ENCODE measurements at regions not wholly inside any gene's neighbourhood (a gene's known extent, or its start where the extent isn't known, plus 50 kb on each side); places are given as distances from the start of the nearest gene placed in this dataset.

- no peak for TF ChIP-seq TEAD4 (IDR thresholded peaks at IDR 0.05)
- TF ChIP-seq USF1 (IDR thresholded peaks at IDR 0.05): no peak
- TF ChIP-seq NFIC (IDR thresholded peaks at IDR 0.05): no peak
- peak; percentile 6; the same call in 1 of the 2 replicates for TF ChIP-seq RAD21 (IDR thresholded peaks at IDR 0.05; ENCODE audit: low read depth)
These were observed 1365.4 kb downstream of the ARAP2 start for GRCh38 chr4:34878961-34879360.

- TF ChIP-seq RAD21 (IDR thresholded peaks at IDR 0.05; ENCODE audit: low read depth) (no peak), EP300 (IDR thresholded peaks at IDR 0.05; ENCODE audit: borderline replicate concordance) (no peak), TEAD4 (IDR thresholded peaks at IDR 0.05) (no peak), CREB1 (IDR thresholded peaks at IDR 0.05; ENCODE audit: low read depth) (no peak), ZBTB7A (IDR thresholded peaks at IDR 0.05; ENCODE audit: low read depth) (no peak), MAX (IDR thresholded peaks at IDR 0.05) (no peak), TCF12 (IDR thresholded peaks at IDR 0.05; ENCODE audit: low read depth) (no peak), EGR1 (IDR thresholded peaks at IDR 0.05) (no peak), YY1 (IDR thresholded peaks at IDR 0.05; ENCODE audit: low read depth) (no peak), CEBPB (IDR thresholded peaks at IDR 0.05) (no peak), NFIC (IDR thresholded peaks at IDR 0.05) (no peak), REST (IDR thresholded peaks at IDR 0.05; ENCODE audit: low read depth) (no peak), FOXM1 (IDR thresholded peaks at IDR 0.05; ENCODE audit: borderline replicate concordance, low read depth) (no peak), USF1 (IDR thresholded peaks at IDR 0.05) (no peak)
These were observed 1364.1 kb downstream of the ARAP2 start for GRCh38 chr4:34880246-34880645.

- TF ChIP-seq ZBTB7A (IDR thresholded peaks at IDR 0.05; ENCODE audit: low read depth) (no peak), FOXM1 (IDR thresholded peaks at IDR 0.05; ENCODE audit: borderline replicate concordance, low read depth) (no peak), TEAD4 (IDR thresholded peaks at IDR 0.05) (no peak), CREB1 (IDR thresholded peaks at IDR 0.05; ENCODE audit: low read depth) (no peak), CEBPB (IDR thresholded peaks at IDR 0.05) (no peak), REST (IDR thresholded peaks at IDR 0.05; ENCODE audit: low read depth) (no peak), TCF12 (IDR thresholded peaks at IDR 0.05; ENCODE audit: low read depth) (no peak), YY1 (IDR thresholded peaks at IDR 0.05; ENCODE audit: low read depth) (no peak), RAD21 (IDR thresholded peaks at IDR 0.05; ENCODE audit: low read depth) (no peak), MAX (IDR thresholded peaks at IDR 0.05) (no peak), USF1 (IDR thresholded peaks at IDR 0.05) (no peak), TAF1 (IDR thresholded peaks at IDR 0.05; ENCODE audit: low read depth) (no peak), EP300 (IDR thresholded peaks at IDR 0.05; ENCODE audit: borderline replicate concordance) (no peak)
These were observed 1352.4 kb downstream of the ARAP2 start for GRCh38 chr4:34891892-34892291.

GRCh38 chr4:34893382-34893781, 1350.9 kb downstream of the ARAP2 start:
- TF ChIP-seq FOXM1 (IDR thresholded peaks at IDR 0.05; ENCODE audit: borderline replicate concordance, low read depth) (no peak), REST (IDR thresholded peaks at IDR 0.05; ENCODE audit: low read depth) (no peak), TAF1 (IDR thresholded peaks at IDR 0.05; ENCODE audit: low read depth) (no peak), EP300 (IDR thresholded peaks at IDR 0.05; ENCODE audit: borderline replicate concordance) (no peak), USF1 (IDR thresholded peaks at IDR 0.05) (no peak), RAD21 (IDR thresholded peaks at IDR 0.05; ENCODE audit: low read depth) (no peak), CREB1 (IDR thresholded peaks at IDR 0.05; ENCODE audit: low read depth) (no peak), TEAD4 (IDR thresholded peaks at IDR 0.05) (no peak), MAX (IDR thresholded peaks at IDR 0.05) (no peak), TCF12 (IDR thresholded peaks at IDR 0.05; ENCODE audit: low read depth) (no peak), YY1 (IDR thresholded peaks at IDR 0.05; ENCODE audit: low read depth) (no peak)
